ENCODE measurements at regions not wholly inside any gene's neighbourhood (a gene's known extent, or its start where the extent isn't known, plus 50 kb on each side); places are given as distances from the start of the nearest gene placed in this dataset.

- ChIA-PET CTCF (ENCODE audit: low intra/inter-chr PET ratio) (no interaction called here), POLR2A (no interaction called here)
- no peaks in the 10 kb centered on the region for H3K4me1 ChIP-seq (replicated peaks in 1 of 2; ENCODE audit: control insufficient read depth in 2 of 2, insufficient read depth in 2 of 2, low read length in 2 of 2)
- no peaks in the 10 kb centered on the region for H3K9me1 ChIP-seq (ENCODE audit: control insufficient read depth, insufficient read depth, low read length)
- H3K36me3 ChIP-seq (ENCODE audit: control insufficient read depth, insufficient read depth, low read length): no peaks in the 10 kb centered on the region
- H3K9me3 ChIP-seq (replicated peaks; ENCODE audit: control insufficient read depth, insufficient read depth, low read depth, low read length): no peaks in the 10 kb centered on the region
- no TSS peak for BruUV-seq (replicated peaks)
- TF ChIP-seq, protein P1, sequence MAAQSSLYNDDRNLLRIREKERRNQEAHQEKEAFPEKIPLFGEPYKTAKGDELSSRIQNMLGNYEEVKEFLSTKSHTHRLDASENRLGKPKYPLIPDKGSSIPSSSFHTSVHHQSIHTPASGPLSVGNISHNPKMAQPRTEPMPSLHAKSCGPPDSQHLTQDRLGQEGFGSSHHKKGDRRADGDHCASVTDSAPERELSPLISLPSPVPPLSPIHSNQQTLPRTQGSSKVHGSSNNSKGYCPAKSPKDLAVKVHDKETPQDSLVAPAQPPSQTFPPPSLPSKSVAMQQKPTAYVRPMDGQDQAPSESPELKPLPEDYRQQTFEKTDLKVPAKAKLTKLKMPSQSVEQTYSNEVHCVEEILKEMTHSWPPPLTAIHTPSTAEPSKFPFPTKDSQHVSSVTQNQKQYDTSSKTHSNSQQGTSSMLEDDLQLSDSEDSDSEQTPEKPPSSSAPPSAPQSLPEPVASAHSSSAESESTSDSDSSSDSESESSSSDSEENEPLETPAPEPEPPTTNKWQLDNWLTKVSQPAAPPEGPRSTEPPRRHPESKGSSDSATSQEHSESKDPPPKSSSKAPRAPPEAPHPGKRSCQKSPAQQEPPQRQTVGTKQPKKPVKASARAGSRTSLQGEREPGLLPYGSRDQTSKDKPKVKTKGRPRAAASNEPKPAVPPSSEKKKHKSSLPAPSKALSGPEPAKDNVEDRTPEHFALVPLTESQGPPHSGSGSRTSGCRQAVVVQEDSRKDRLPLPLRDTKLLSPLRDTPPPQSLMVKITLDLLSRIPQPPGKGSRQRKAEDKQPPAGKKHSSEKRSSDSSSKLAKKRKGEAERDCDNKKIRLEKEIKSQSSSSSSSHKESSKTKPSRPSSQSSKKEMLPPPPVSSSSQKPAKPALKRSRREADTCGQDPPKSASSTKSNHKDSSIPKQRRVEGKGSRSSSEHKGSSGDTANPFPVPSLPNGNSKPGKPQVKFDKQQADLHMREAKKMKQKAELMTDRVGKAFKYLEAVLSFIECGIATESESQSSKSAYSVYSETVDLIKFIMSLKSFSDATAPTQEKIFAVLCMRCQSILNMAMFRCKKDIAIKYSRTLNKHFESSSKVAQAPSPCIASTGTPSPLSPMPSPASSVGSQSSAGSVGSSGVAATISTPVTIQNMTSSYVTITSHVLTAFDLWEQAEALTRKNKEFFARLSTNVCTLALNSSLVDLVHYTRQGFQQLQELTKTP (IDR thresholded peaks at IDR 0.05; ENCODE audit: low read depth in 1 of 2, partially characterized antibody in 2 of 2): no peak
- TF ChIP-seq ZNF354B (CRISPR knock-in tag; IDR thresholded peaks at IDR 0.05) (no peak), HNRNPLL (IDR thresholded peaks at IDR 0.05; ENCODE audit: low read depth, low read length, poor library complexity, severe bottlenecking) (no peak)
- no peaks in the 10 kb centered on the region for H3K79me2 ChIP-seq (ENCODE audit: control insufficient read depth, insufficient read depth, low read length)
- H3K4me3 ChIP-seq: no peak overlapping the region
- ATAC-seq (no peak), FAIRE-seq (no peak), DNase-seq (ENCODE audit: extremely low read depth in 1 of 4, low spot score in 3 of 4) (no peak)
- no peaks in the 10 kb centered on the region; a peak in 1 of 5 replicates for H3K27me3 ChIP-seq (ENCODE audit: control insufficient read depth in 2 of 2, insufficient read depth in 2 of 2, low read length in 2 of 2)
- intact Hi-C loops (cut with micrococcal nuclease) (no loop called here), in situ Hi-C loops (cut with MboI) (no loop called here)
- 0% methylated on average over 2 of the region's 4 CpGs for WGBS (ENCODE audit: insufficient coverage, low coverage, missing lambda C conversion rate)
- H3K4me2 ChIP-seq (ENCODE audit: insufficient read depth, low read length): no peak overlapping the region
- no peak overlapping the region for H3K27ac ChIP-seq (ENCODE audit: extremely low read depth, low read depth, low read length)
- H3K9ac ChIP-seq (ENCODE audit: insufficient read depth in 1 of 2, low read depth in 2 of 2, low read length in 2 of 2): no peak overlapping the region
- no peaks in the 10 kb centered on the region for H4K20me1 ChIP-seq (replicated peaks; ENCODE audit: control insufficient read depth, insufficient read depth, low read length)
- no peak overlapping the region for H2AFZ ChIP-seq (ENCODE audit: low read depth, low read length)
These were observed 275.2 kb upstream of the MGMT start for GRCh38 chr10:129191797-129192196.

Measured in K562 (cell line).